Bone marrow (tissue), 2 donors: ENCODE measurements at regions not wholly inside any gene's neighbourhood (a gene's known extent, or its start where the extent isn't known, plus 50 kb on each side); places are given as distances from the start of the nearest gene placed in this dataset.
"Not testable (repeated sequence)": the region's sequence is repeated elsewhere in the genome, so short reads cannot be mapped to it uniquely, and the experiment has no call there.

Experiments
- DNase-seq, 2 donors: peaks; one replicate each; lab custom pipeline; 2025; lab: John Stamatoyannopoulos, UW

GRCh38 chr15:77909182-77909940, 168.2 kb downstream of the TBC1D2B start:
- no peak for DNase-seq

GRCh38 chr15:77908752-77909111, 168.8 kb downstream of the TBC1D2B start:
- not testable (repeated sequence) for DNase-seq

- DNase-seq = no peak
These were observed 169.4 kb downstream of the TBC1D2B start for GRCh38 chr15:77907824-77908751.

- not testable (repeated sequence) for DNase-seq
These were observed 171.2 kb downstream of the TBC1D2B start for GRCh38 chr15:77906062-77906990.

- DNase-seq = no peak
These were observed 172.1 kb downstream of the TBC1D2B start for GRCh38 chr15:77905301-77905920.

- DNase-seq = no peak
These were observed 172.6 kb downstream of the TBC1D2B start for GRCh38 chr15:77904901-77905300.

GRCh38 chr15:77904436-77904821, 173.1 kb downstream of the TBC1D2B start:
- DNase-seq = no peak

DNA sequence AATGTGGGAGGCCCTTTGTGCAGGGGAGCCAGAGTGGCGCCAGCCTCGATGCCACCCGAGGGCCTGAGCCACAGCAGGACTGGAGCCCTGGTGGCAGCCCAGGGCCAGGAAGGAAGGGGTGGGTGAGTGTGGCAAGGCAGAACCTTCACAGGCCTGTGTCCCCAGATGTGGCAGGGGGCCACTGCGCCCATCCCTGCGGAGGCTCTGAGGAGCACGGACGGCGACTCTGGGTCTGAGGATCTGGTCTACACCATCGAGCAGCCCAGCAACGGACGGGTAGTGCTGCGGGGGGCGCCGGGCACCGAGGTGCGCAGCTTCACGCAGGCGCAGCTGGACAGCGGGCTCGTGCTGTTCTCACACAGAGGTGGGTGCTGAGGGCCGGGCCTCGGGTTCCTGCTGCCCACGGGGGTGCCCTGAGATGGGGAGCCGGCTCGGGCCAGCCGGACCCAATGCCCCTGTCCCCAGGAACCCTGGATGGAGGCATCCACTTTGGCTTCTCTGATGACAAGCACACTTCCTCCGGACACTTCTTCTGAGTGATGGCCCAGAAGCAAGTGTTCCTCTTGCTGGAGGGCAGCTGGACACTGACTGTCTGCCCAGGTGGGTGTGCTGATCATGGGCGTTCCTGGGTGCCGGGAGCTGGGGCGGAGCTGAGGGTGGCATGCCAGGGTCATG, 173.6 kb downstream of the TBC1D2B start:
- not testable (repeated sequence) for DNase-seq

DNA sequence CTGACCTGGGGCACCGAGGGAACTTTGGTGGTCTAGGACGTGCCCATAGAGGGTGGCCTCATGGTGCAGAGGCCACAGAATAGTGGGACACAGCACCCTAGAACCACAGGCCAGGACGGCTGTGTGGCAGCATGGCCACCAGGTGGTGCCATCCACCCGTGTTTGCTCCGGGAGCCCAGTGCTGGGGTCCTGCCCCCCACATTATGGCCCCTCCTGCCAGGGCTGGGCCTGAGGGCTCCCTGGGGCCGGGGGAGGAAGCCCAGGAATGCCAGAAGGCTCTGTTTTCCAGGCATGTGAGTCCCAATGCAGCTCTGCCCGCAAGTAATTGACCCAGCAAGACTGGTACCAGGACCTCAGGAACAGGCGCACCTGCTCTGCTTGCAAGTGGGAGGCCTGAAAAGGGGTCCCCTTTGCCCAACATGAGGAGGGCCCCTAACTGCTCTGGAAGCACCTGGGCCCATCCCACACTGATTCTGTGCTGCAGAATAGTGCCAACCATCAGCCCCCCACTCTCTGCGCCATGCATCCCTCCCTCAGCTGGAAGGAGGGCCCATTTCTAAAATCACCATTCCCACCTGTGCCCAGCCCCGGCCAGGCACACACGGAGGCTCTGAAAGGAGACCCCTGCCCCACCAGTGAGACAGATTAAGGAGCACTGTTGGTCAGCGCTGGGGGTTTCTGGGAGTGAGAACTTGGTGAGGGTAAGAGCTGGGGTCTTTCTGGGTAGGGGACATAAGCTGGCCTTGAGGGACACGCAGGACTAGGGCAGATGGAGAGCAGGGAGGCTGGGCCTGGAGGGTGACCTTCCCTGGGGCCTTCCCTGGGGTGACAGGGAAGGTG, 174.4 kb downstream of the TBC1D2B start:
- DNase-seq = not testable (repeated sequence)

DNA sequence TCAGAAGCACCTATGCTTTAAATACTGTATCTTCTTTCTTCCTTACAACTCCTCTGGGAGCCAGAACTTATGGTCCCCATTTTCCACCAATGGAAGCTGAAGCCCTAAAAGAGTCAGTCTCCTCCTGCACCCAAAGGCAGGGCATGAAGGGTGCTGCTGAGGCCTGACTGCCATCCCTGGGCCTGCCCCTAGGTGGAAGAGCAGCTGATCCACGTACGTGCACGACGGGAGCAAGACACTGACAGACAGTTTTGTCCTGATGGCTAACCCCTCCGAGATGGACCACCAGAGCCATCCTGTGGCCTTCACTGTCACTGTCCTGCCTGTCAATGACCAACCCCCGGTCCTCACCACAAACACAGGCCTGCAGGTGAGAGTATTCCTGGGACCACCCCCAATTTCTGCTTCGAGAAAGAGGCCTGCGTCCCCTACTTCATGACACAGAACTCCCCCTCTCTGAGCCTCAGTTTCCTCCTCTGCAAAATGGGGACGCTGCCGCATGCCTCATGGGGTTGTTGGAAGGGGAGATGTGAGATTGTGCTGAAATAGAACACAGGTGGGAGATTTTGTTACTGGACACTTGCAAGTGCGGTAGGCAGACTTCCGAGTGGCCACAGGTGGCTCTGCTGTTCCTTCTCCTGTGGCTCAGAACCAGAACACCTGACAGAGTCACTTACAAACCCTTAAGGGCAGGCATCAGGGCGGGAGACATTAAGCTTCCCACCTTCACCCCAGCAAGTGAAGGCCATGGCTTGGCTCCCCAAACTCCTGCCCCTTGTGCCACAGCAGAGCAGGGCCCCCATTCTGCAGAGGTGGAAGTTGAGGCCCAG, 175.4 kb downstream of the TBC1D2B start:
- DNase-seq = no peak

GRCh38 chr15:77901251-77901881, 176.1 kb downstream of the TBC1D2B start:
- DNase-seq = no peak

GRCh38 chr15:77900331-77900963, 177.1 kb downstream of the TBC1D2B start:
- peak in 1 of 2 donors; percentile 25 for DNase-seq

- DNase-seq = not testable (repeated sequence)
These were observed 177.7 kb downstream of the TBC1D2B start for GRCh38 chr15:77899776-77900175.

DNA sequence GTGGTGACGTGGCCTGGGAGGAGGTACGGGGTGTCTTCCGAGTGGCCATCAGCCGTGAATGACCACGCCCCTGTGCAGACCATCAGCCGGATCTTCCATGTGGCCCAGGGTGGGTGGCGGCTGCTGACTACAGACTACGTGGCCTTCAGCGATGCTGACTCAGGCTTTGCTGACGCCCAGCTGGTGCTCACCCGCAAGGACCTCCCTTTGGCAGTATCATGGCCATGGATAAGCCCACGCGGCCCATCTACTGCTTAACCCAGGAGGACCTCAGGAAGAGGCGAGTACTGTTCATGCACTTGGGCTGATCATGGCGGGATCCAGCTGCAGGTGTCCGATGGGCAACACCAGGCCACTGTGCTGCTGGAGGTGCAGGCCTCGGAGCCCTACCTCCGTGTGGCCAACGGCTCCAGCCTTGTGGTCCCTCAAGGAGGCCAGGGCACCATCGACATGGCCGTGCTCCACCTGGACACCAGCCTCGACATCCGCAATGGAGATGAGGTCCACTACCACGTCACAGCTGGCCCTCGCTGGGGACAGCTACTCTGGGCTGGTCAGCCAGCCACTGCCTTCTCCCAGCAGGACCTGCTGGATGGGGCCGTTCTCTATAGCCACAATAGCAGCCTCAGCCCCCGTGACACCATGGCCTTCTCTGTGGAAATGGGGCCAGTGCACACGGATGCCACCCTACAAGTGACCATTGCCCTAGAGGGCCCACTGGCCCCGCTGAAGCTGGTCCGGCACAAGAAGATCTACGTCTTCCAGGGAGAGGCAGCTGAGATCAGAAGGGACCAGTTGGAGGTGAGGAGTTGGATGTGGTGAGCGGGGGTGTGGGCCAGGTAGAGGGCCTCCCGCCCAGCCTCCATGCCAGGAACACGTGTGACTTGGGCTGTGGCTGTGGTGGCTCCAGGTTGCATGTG, 178.4 kb downstream of the TBC1D2B start:
- DNase-seq = no peak

GRCh38 chr15:77897896-77898406, 179.6 kb downstream of the TBC1D2B start:
- no peak for DNase-seq

DNA sequence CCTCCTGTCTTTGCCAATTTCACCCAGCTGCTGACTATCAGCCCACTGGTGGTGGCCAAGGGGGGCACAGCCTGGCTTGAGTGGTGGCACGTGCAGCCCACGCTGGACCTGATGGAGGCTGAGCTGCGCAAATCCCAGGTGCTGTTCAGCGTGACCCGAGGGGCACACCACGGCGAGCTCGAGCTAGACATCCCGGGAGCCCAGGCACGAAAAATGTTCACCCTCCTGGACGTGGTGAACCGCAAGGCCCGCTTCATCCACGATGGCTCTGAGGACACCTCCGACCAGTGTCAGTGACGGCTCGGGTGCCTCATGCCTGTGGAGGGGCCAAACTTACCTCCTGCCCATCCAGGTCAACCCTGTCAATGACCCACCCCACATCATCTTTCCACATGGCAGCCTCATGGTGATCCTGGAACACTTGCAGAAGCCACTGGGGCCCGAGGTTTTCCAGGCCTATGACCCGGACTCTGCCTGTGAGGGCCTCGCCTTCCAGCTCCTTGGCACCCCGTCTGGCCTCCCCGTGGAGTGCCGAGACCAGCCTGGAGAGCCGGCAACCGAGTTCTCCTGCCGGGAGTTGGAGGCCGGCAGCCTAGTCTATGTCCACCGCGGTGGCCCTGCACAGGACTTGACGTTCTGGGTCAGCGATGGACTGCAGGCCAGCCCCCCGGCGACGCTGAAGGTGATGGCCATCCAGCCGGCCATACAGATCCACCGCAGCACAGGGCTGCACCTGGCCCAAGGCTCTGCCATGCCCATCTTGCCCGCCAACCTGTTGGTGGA, 180.2 kb downstream of the TBC1D2B start:
- not testable (repeated sequence) for DNase-seq
